HuH-7.5 (cell line): ENCODE measurements at regions not wholly inside any gene's neighbourhood (a gene's known extent, or its start where the extent isn't known, plus 50 kb on each side); places are given as distances from the start of the nearest gene placed in this dataset.
"Not testable (repeated sequence)": the region's sequence is repeated elsewhere in the genome, so short reads cannot be mapped to it uniquely, and the experiment has no call there.

Source experiments
- DNase-seq: peaks from one replicate; pipeline ENCODE4 v3.0.0; 2011; ENCODE audit warnings: low spot score

DNA sequence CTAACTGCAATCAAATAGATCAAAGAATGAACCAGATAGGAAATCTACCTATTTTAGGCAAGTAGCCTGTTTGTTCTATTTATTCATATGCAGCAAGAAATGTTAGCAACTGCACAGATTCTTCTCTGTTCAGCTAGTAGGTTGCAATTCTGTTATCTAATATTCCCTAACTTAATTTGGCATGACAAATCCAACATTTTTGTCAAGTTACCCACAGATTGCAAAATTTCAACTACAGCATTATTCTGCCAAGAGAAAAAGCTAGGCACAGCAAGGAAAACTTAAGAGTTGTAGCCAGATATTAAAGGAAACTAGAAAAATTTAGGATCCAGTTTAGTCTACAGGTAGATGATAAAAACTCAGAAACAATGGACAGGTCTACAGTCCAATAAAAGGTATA lies 104.4 kb upstream of the SYNCRIP start:
- DNase-seq = no peak

- DNase-seq = no peak
These were observed 101.8 kb upstream of the SYNCRIP start for GRCh38 chr6:85744433-85744970.

- no peak for DNase-seq
These were observed 83.5 kb upstream of the SYNCRIP start for GRCh38 chr6:85726206-85726605.

- no peak for DNase-seq
These were observed 73.1 kb upstream of the SYNCRIP start for GRCh38 chr6:85715797-85716196.

DNA sequence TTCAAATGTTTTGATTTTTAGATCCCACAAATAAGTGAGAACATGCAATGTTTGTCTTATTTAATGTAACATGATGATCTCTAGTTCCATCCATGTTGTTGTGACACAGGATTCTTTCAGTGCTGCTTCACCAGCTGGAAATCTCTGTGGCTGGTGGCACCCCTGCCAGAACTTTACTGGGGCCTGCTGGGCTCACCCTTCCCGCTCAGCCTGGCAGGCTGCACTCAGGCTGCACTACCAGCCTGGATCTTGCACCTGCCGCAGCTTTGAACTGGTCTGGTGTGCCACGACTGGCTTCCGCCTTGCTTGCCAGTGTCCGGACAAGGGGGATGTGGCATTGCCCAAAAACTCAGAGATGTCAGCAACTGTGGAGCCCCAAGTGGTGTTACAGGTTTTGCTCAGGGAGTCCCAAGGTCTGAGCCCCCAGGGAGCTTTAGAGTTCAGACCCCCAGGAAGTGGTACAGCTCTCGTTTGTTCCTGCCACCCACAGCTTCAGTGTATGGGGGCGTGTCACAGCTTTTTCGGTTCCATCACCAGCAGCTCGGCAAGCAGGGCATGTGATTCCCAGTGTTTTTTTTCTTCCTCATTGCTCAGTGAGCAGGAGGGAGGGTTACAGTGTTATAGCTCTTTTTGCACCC lies 72.3 kb upstream of the SYNCRIP start:
- DNase-seq = no peak

DNA sequence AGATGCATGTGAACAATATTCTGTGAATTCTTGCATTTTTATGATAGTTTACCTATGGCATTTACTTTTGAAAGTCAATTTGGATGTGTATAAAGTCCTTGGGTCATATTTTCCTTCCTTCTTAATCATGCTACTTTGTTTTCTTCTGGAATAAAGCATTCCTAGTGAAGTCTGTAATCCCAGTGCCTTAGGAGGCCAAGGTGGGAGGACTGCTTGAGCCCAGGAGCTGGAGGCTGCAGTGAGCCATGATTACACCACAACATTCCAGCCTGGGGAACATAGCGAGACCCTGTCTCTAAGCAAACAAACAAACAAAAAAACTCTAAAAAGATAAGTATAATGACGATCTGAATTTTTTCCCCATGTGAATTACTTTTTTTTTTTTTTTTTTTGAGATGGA lies 69.7 kb upstream of the SYNCRIP start:
- no peak for DNase-seq

- not testable (repeated sequence) for DNase-seq
These were observed 64.9 kb upstream of the SYNCRIP start for GRCh38 chr6:85707515-85708145.

DNA sequence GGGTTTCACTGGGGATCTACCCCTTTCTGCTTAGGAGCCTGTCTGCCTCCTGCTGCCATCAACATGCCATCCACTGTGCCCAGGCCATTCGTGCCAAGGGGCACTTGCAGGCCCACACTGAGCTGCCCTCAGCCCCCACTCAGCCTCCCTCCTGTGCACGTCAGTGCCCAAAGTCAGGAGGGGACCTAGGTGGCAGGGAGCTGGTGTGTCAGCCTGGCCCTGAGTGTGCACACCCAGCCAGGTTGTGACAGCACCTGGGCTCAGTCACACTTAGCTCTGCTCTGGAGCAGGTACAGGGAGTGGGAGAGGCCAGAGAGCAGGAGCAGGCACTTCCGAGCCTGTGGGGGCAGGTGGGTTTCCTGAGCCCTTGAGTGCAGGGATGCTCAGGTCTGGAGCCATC lies 63.6 kb upstream of the SYNCRIP start:
- DNase-seq = no peak

DNA sequence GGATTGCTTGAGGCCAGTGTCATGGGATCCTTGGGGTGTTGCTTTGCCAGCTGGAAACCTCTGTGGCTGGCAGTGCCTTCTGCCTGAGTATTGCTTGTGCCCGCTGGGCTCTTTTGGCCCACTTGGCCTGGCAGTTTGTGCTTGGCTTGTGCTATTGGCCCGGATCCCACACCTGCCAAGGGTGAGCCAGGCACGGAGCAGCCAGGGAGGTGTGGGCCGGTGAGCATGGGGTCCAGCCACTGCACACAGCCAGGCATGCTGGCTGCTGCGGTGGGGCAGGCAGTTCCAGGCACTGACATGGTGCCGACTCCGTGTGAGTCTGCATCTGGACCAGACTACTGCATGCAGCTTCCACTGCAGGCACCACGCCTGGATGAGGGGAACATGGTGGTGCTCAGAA lies 62.5 kb upstream of the SYNCRIP start:
- no peak for DNase-seq

DNA sequence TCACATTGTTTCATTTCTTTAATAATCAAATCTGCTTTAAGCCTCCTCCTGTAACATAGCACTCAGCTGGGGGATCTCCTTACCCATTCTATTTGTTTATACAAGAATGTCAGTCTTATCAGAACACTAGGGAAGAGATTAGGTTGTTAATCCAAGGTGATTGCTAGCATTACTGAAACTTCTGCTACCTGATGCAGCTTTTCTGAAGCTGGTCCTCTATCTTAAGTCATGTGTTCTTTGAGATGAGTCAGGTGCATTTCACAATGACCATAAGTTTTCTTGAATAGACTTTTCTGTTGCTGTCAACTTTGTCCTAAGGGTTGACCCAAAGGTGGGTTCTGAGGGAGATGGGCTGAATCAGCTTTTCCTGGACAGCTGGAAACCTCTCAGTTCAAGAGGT lies 60.7 kb upstream of the SYNCRIP start:
- no peak for DNase-seq
